GM12864 (cell line): ENCODE measurements at regions not wholly inside any gene's neighbourhood (a gene's known extent, or its start where the extent isn't known, plus 50 kb on each side); places are given as distances from the start of the nearest gene placed in this dataset.

ENCODE experiments used
- DNase-seq: peaks from one replicate; pipeline ENCODE4 v3.0.0-alpha.2; 2011; ENCODE audit warnings: low read depth
- H3K4me3 ChIP-seq: 2 replicates; pipeline ENCODE4 v1.5.1; 2011; ENCODE audit warnings: mild to moderate bottlenecking, low read depth, low read length, control low read depth
- TF ChIP-seq, protein P1 (sequence below): IDR thresholded peaks from 2 replicates; pipeline ENCODE4 v1.5.1; 2011; ENCODE audit warnings: low read depth, mild to moderate bottlenecking, moderate library complexity, low read length, control low read depth, inconsistent platforms; ENCODE audit errors: missing control alignments

DNA sequence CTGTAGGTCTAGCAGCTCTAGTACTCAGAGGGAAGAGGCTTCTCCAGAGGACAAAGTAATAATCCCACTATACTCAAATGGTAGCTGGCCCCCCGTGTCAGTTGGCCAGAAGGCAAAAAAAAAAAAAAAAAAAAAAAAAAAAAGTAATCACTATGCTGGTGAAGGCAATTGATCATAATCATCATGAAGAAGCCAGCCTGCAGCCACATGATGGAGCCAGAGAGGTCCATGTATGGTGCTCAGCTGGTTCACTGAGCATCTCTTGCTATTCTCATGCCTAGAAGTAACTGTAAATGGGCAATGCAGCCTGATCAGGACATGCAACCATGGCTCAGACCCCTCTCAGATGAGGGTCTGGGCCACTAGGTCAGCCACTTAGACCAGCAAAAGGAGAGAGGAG, 378.8 kb downstream of the MED13L start:
- DNase-seq = no peak
- TF ChIP-seq, protein P1, sequence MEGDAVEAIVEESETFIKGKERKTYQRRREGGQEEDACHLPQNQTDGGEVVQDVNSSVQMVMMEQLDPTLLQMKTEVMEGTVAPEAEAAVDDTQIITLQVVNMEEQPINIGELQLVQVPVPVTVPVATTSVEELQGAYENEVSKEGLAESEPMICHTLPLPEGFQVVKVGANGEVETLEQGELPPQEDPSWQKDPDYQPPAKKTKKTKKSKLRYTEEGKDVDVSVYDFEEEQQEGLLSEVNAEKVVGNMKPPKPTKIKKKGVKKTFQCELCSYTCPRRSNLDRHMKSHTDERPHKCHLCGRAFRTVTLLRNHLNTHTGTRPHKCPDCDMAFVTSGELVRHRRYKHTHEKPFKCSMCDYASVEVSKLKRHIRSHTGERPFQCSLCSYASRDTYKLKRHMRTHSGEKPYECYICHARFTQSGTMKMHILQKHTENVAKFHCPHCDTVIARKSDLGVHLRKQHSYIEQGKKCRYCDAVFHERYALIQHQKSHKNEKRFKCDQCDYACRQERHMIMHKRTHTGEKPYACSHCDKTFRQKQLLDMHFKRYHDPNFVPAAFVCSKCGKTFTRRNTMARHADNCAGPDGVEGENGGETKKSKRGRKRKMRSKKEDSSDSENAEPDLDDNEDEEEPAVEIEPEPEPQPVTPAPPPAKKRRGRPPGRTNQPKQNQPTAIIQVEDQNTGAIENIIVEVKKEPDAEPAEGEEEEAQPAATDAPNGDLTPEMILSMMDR = peak; percentile 19

DNA sequence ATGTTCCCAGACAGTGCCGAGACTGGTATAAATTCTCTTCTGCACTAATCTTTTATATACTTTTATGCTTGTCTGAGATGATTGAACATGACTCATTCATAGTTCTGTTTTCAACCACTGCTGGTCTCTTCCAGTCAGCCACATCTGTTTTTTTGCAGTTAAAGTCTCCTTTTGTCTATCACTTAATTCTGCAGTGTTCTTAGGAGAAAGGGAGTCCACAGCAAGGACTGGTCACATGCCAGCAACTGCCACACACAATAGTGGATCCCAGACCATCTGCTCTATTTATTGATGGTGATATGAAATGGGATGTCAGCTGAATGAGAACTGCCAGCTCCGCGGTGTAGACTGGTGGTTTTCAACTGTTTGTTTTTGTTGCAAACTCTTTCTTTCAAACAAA, 379.8 kb downstream of the MED13L start:
- DNase-seq = no peak
- H3K4me3 ChIP-seq = no peak overlapping the region
- TF ChIP-seq, protein P1 = no peak

More for the DNA sequence above, 378.8 kb downstream of the MED13L start:
- no peak overlapping the region for H3K4me3 ChIP-seq

DNA sequence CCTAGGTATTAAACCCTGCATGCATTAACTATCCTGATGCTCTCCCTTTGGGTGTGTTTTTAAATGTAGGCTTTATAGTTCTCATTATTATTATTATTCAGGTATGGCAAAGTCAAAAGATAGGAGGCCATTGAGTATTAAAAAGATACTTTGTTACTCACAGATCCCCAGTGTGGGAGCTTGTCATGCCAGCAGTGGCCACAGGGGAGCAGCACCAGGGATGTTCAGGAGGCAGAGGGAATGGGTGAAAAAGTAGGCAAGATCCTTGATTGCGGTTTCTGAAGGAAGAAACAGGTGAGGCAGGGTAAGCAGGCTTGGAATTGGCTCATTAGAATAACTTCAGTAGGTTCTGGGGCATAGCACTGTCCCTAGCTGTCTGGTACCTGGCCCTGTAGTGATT, 382.2 kb downstream of the MED13L start:
- TF ChIP-seq, protein P1 = peak; percentile 48
- H3K4me3 ChIP-seq = no peak overlapping the region
- no peak for DNase-seq

DNA sequence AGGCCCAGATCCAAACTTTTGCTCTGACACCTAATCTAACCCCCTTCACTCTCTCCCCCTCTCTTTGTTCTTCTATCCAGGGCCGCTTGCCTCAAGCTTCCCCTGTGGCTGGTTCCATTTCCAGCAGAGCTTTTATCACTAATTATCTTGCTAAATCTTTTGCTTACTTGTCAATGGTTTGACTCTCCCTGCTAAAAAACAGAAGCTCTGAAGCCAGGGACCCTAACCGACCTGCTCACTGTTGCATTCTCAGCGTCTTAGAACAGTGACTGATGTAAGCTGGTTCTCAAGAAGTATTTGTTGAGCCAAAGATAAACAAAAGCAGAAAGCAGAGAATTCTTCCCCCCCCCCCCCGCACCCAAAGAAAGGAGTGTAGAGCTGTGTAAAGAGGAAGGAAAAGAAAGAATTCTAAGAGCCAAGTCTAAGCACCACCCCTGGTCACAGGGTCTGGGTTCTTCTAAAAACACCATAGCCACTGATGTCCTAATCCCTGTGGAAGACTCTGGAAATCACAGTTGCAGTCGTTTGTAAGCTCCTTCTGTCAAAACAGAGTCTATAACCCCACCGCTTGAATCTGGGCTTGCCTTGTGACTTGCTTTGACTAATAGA, 385.8 kb downstream of the MED13L start:
- DNase-seq = no peak
- H3K4me3 ChIP-seq = no peak overlapping the region
- TF ChIP-seq, protein P1 = no peak

DNA sequence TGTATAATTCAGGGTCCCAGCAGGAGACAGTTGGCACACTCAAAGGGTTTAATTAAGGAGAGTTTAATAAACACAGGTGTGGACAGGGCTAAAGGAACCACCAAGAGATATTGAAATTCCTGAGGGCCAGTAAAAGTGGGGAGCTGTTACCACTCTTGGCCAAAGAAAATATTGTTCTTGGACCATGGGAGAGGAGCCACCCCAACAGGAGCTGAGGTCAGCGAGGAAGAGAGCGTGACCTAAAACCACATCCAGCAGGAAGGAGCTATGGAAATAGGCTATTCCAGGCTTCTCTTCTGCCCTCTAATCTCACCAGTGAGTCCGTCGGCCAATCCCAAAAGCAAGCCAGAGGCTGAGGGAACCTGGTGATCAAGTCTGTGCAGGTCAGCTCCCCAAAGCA, 390.8 kb downstream of the MED13L start:
- no peak overlapping the region for H3K4me3 ChIP-seq
- no peak for DNase-seq
- TF ChIP-seq, protein P1 = no peak

DNA sequence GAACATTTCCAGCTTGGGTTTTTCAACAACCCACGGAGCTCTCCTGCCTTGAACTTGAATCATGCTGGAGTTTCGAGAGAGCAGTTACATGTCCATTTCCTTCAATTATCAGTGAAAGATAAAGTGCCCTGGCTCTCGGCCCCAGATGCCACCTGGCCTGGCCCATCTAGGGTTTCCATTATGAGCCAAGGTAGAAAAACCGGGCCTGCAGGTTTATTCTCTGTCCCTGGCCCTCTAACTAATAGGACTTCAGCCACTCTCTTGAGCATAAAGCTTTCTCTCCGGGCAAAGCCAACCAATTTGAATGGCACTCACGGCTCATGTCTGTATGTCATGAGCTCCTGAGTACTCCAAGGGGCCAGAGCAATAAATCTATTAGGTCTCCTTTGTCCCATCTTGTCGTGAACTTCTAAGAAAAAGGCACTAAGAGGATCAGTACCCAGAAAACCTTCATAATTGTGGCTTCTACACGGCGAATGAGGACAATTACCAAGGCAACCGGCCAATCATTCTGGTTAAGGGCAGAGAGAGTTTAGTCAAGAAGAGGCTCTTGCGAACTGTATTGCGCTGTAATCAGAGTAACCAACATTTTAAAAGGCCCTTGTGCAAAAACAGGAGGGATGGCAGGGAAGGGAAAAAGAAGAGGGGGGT, 392.3 kb downstream of the MED13L start:
- no peak for DNase-seq
- H3K4me3 ChIP-seq = no peak overlapping the region
- TF ChIP-seq, protein P1 = no peak

DNA sequence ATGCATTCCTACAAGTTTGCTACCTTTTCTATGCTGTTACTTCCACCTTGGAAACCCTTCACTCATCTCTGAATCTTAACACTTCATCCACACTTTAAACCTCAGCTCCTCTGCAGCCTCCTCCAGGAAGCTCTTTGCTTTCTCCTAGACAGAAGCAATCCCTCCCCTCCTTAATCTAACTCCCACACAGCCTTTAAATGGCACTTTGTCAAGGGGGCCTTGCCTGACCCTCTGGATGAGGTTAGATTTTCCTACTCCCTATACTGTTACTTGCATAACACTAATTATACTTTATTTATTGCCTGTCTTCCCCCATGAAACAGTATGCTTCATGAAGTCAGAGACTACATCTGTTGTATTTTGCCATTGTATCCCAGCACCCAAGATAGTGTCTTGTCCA, 394.6 kb downstream of the MED13L start:
- DNase-seq = no peak
- H3K4me3 ChIP-seq = no peak overlapping the region
- TF ChIP-seq, protein P1 = no peak
